Liver (tissue), 8 donors: ENCODE measurements at regions not wholly inside any gene's neighbourhood (a gene's known extent, or its start where the extent isn't known, plus 50 kb on each side); places are given as distances from the start of the nearest gene placed in this dataset.

ENCODE experiments used
- DNase-seq: peaks from one replicate; pipeline ENCODE4 v3.0.0-alpha.2; 2017; ENCODE audit warnings: low spot score
- H3K27ac ChIP-seq, 2 donors: one replicate each; pipeline ENCODE4 v1.7.0; 2013; ENCODE audit warnings: inconsistent platforms in 2 of 2, low read length in 2 of 2, control low read depth in 1 of 2, low read depth in 1 of 2, mild to moderate bottlenecking in 1 of 2
- H3K27me3 ChIP-seq, 4 donors: one replicate each; pipeline versions ENCODE4 v1.6.1 to v1.7.0; 2013; ENCODE audit warnings: low read length in 3 of 4, inconsistent platforms in 1 of 4, mild to moderate bottlenecking in 1 of 4, moderate library complexity in 1 of 4; ENCODE audit not compliant: control insufficient read depth in 4 of 4, insufficient read depth in 4 of 4
- H3K36me3 ChIP-seq, 4 donors: one replicate each; pipeline versions ENCODE4 v1.6.1 to v1.7.0; 2013; ENCODE audit warnings: low read length in 3 of 4, mild to moderate bottlenecking in 3 of 4, low read depth in 1 of 4, moderate library complexity in 1 of 4; ENCODE audit not compliant: control insufficient read depth in 4 of 4, insufficient read depth in 3 of 4
- H3K4me1 ChIP-seq, 4 donors: one replicate each; pipeline versions ENCODE4 v1.6.1 to v1.7.0; 2013; ENCODE audit warnings: low read length in 3 of 4, mild to moderate bottlenecking in 3 of 4, moderate library complexity in 1 of 4; ENCODE audit not compliant: control insufficient read depth in 4 of 4, insufficient read depth in 4 of 4
- H3K4me3 ChIP-seq, 3 donors: one replicate each; pipeline versions ENCODE4 v1.6.1 to v1.7.0; 2013; ENCODE audit warnings: low read length in 3 of 3, control low read depth in 1 of 3, low read depth in 1 of 3, mild to moderate bottlenecking in 1 of 3
- H3K9ac ChIP-seq, 2 donors: one replicate each; pipeline ENCODE4 v1.7.0; 2013; ENCODE audit warnings: low read length in 2 of 2, mild to moderate bottlenecking in 2 of 2, moderate library complexity in 2 of 2, control low read depth in 1 of 2, low read depth in 1 of 2
- H3K9me3 ChIP-seq, 4 donors: one replicate each; pipeline versions ENCODE4 v1.6.1 to v1.7.0; 2013; ENCODE audit warnings: low read length in 3 of 4; ENCODE audit not compliant: control insufficient read depth in 4 of 4
- ATF3 ChIP-seq: IDR thresholded peaks from 2 replicates; pipeline ENCODE4 v1.6.1; 2016; ENCODE audit warnings: antibody characterized with exemption
- CTCF ChIP-seq: fragments of 150-350 bp; IDR thresholded peaks from 2 replicates; pipeline ENCODE4 v1.5.1; 2017; ENCODE audit warnings: improper control_type of control experiment, low read depth, low read length; ENCODE audit not compliant: missing input control
- EGR1 ChIP-seq, 2 donors: IDR thresholded peaks; 2 replicates each; pipeline ENCODE4 v1.6.1; 2016 to 2018; ENCODE audit warnings: antibody characterized with exemption in 2 of 2, low read depth in 2 of 2
- FOXA1 ChIP-seq: IDR thresholded peaks from 2 replicates; pipeline ENCODE4 v1.6.1; 2016; ENCODE audit warnings: antibody characterized with exemption
- FOXA2 ChIP-seq: IDR thresholded peaks from 2 replicates; pipeline ENCODE4 v1.6.1; 2016; ENCODE audit warnings: antibody characterized with exemption
- GABPA ChIP-seq, 2 donors: IDR thresholded peaks in 1 of 2; conservative IDR thresholded peaks in 1 of 2; 2 replicates each; pipeline ENCODE4 v1.6.1; 2016; ENCODE audit warnings: antibody characterized with exemption in 2 of 2, mild to moderate bottlenecking in 1 of 2, moderate library complexity in 1 of 2
- HNF4A ChIP-seq, 2 donors: conservative IDR thresholded peaks; 2 replicates each; pipeline ENCODE4 v1.6.1; 2016; ENCODE audit warnings: antibody characterized with exemption in 2 of 2, mild to moderate bottlenecking in 2 of 2
- HNF4G ChIP-seq: IDR thresholded peaks from 2 replicates; pipeline ENCODE4 v1.6.1; 2016; ENCODE audit warnings: antibody characterized with exemption
- JUND ChIP-seq, 2 donors: IDR thresholded peaks; 2 replicates each; pipeline ENCODE4 v1.6.1; 2016; ENCODE audit warnings: antibody characterized with exemption in 2 of 2
- MAX ChIP-seq: IDR thresholded peaks from 2 replicates; pipeline ENCODE4 v1.6.1; 2016; ENCODE audit warnings: antibody characterized with exemption
- NR2F2 ChIP-seq: IDR thresholded peaks from 2 replicates; pipeline ENCODE4 v1.6.1; 2016; ENCODE audit warnings: antibody characterized with exemption
- RAD21 ChIP-seq, 2 donors: IDR thresholded peaks; 2 replicates each; pipeline ENCODE4 v1.6.1; 2016; ENCODE audit warnings: antibody characterized with exemption in 2 of 2, mild to moderate bottlenecking in 2 of 2
- REST ChIP-seq: IDR thresholded peaks from 2 replicates; pipeline ENCODE4 v1.6.1; 2016; ENCODE audit warnings: antibody characterized with exemption, mild to moderate bottlenecking
- RXRA ChIP-seq, 2 donors: IDR thresholded peaks; 2 replicates each; pipeline ENCODE4 v1.6.1; 2017 to 2018; ENCODE audit warnings: antibody characterized with exemption in 2 of 2, mild to moderate bottlenecking in 1 of 2
- SP1 ChIP-seq: IDR thresholded peaks from 2 replicates; pipeline ENCODE4 v1.6.1; 2018; ENCODE audit warnings: antibody characterized with exemption, mild to moderate bottlenecking
- TAF1 ChIP-seq: conservative IDR thresholded peaks from 2 replicates; pipeline ENCODE4 v1.6.1; 2016; ENCODE audit warnings: antibody characterized with exemption, mild to moderate bottlenecking
- YY1 ChIP-seq: IDR thresholded peaks from 2 replicates; pipeline ENCODE4 v1.6.1; 2016; ENCODE audit warnings: antibody characterized with exemption, mild to moderate bottlenecking
- ZBTB33 ChIP-seq: IDR thresholded peaks from 2 replicates; pipeline ENCODE4 v1.6.1; 2016; ENCODE audit warnings: antibody characterized with exemption
- WGBS: extraction: QIAGEN DNeasy Blood & Tissue Kit; methylation state at CpG from one replicate; pipeline ENCODE4 v1.1.7; 2013; 5-methylcytosine and 5-hydroxymethylcytosine counted together
- donor health status: healthy.
- donor health status: healthy.
- donor health status: healthy.
- donor health status: healthy.
- donor health status: healthy.

- no peaks in the 10 kb centered on the region for H3K9me3 ChIP-seq
- no peak overlapping the region for H3K9ac ChIP-seq
- no peak overlapping the region for H3K27ac ChIP-seq
- TF ChIP-seq YY1 (no peak), MAX (no peak), JUND (IDR thresholded peaks at IDR 0.05) (no peak), ZBTB33 (no peak), EGR1 (IDR thresholded peaks at IDR 0.05; ENCODE audit: low read depth in 2 of 2) (no peak), FOXA2 (no peak), TAF1 (no peak), FOXA1 (no peak), CTCF (no peak), RXRA (IDR thresholded peaks at IDR 0.05) (no peak), NR2F2 (no peak), RAD21 (IDR thresholded peaks at IDR 0.05) (no peak), REST (no peak), SP1 (no peak), GABPA (IDR thresholded peaks at IDR 0.05 in 1 of 2, conservative IDR thresholded peaks at IDR 0.05 in 1 of 2) (no peak), ATF3 (no peak), HNF4A (conservative IDR thresholded peaks at IDR 0.05) (no peak), HNF4G (no peak)
- 84% methylated on average over 3 of the region's 3 CpGs for WGBS
- H3K4me3 ChIP-seq: no peak overlapping the region
- no peaks in the 10 kb centered on the region for H3K27me3 ChIP-seq
- DNase-seq: no peak
- no peaks in the 10 kb centered on the region for H3K4me1 ChIP-seq
- no peaks in the 10 kb centered on the region for H3K36me3 ChIP-seq
Observed at GRCh38 chr1:72704841-72705477, 422.6 kb upstream of the NEGR1 start.
